ENCODE measurements at regions not wholly inside any gene's neighbourhood (a gene's known extent, or its start where the extent isn't known, plus 50 kb on each side); places are given as distances from the start of the nearest gene placed in this dataset.

DNA sequence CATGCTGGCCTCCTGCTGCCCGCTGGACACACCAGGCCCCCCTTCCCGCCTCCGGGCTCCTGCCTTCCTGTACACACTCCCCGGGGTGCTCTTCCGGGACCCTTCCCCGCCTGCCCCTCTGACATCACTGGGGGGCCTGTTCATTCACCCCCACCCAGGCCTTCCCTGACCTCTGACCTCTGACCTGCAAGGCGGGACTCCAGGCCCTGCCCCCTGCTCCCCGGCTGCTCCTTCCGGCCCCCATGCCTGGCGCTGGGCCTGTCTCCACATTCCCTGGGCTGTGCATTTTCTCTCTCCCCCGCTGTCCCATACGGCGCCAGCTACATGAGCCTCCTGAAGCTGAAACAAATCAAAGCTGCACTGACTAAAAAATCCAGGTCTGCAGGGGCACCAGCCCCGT is 71.6 kb upstream of the GATA5 start (continued):
- TF ChIP-seq ZBTB38 (CRISPR knock-in tag; IDR thresholded peaks at IDR 0.05), result 0 out of 2 replicates have a peak, but pooled peaks have one; percentile 16
- TF ChIP-seq SNAI1 (CRISPR knock-in tag; IDR thresholded peaks at IDR 0.05; ENCODE audit: borderline replicate concordance), result no peak
- TF ChIP-seq RXRB (CRISPR knock-in tag; IDR thresholded peaks at IDR 0.05; ENCODE audit: borderline replicate concordance), result peak; percentile 11; the same call in 1 of the 2 replicates
- no peak for TF ChIP-seq CHCHD3 (CRISPR knock-in tag; IDR thresholded peaks at IDR 0.05)
- no peak for TF ChIP-seq SOX6 (IDR thresholded peaks at IDR 0.05)
- no peak for TF ChIP-seq SOX6 (CRISPR knock-in tag; IDR thresholded peaks at IDR 0.05)
- TF ChIP-seq MTF1 (CRISPR knock-in tag; IDR thresholded peaks at IDR 0.05), result no peak
- TF ChIP-seq, protein P1, sequence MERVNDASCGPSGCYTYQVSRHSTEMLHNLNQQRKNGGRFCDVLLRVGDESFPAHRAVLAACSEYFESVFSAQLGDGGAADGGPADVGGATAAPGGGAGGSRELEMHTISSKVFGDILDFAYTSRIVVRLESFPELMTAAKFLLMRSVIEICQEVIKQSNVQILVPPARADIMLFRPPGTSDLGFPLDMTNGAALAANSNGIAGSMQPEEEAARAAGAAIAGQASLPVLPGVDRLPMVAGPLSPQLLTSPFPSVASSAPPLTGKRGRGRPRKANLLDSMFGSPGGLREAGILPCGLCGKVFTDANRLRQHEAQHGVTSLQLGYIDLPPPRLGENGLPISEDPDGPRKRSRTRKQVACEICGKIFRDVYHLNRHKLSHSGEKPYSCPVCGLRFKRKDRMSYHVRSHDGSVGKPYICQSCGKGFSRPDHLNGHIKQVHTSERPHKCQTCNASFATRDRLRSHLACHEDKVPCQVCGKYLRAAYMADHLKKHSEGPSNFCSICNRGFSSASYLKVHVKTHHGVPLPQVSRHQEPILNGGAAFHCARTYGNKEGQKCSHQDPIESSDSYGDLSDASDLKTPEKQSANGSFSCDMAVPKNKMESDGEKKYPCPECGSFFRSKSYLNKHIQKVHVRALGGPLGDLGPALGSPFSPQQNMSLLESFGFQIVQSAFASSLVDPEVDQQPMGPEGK (CRISPR knock-in tag; IDR thresholded peaks at IDR 0.05), result peak; percentile 76
- TF ChIP-seq FOXK2 (IDR thresholded peaks at IDR 0.05), result no peak
- peak; percentile 26; the same call in 1 of the 2 replicates for TF ChIP-seq NFKB2 (CRISPR knock-in tag; IDR thresholded peaks at IDR 0.05; ENCODE audit: borderline replicate concordance)
- TF ChIP-seq, protein P2, sequence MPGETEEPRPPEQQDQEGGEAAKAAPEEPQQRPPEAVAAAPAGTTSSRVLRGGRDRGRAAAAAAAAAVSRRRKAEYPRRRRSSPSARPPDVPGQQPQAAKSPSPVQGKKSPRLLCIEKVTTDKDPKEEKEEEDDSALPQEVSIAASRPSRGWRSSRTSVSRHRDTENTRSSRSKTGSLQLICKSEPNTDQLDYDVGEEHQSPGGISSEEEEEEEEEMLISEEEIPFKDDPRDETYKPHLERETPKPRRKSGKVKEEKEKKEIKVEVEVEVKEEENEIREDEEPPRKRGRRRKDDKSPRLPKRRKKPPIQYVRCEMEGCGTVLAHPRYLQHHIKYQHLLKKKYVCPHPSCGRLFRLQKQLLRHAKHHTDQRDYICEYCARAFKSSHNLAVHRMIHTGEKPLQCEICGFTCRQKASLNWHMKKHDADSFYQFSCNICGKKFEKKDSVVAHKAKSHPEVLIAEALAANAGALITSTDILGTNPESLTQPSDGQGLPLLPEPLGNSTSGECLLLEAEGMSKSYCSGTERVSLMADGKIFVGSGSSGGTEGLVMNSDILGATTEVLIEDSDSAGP (CRISPR knock-in tag; IDR thresholded peaks at IDR 0.05; ENCODE audit: borderline replicate concordance), result no peak
- no peak for TF ChIP-seq TRAFD1 (CRISPR knock-in tag; IDR thresholded peaks at IDR 0.05; ENCODE audit: borderline replicate concordance)
- TF ChIP-seq AHR (CRISPR knock-in tag; IDR thresholded peaks at IDR 0.05), result no peak
- 0 out of 2 replicates have a peak, but pooled peaks have one; percentile 34 for TF ChIP-seq ZNF350 (CRISPR knock-in tag; IDR thresholded peaks at IDR 0.05; ENCODE audit: borderline replicate concordance, low read depth)
- TF ChIP-seq WIZ (CRISPR knock-in tag; IDR thresholded peaks at IDR 0.05), result no peak
- no peak for TF ChIP-seq ZBTB8A (CRISPR knock-in tag; IDR thresholded peaks at IDR 0.05; ENCODE audit: borderline replicate concordance, low read depth)
- no peak for TF ChIP-seq ZNF772 (CRISPR knock-in tag; IDR thresholded peaks at IDR 0.05)
- no peak for TF ChIP-seq PRMT3 (CRISPR knock-in tag; IDR thresholded peaks at IDR 0.05; ENCODE audit: borderline replicate concordance, low read depth)
- TF ChIP-seq HNF4G (IDR thresholded peaks at IDR 0.05; ENCODE audit: borderline replicate concordance, low read depth, low read length), result no peak
- no peak for TF ChIP-seq HNF4G (CRISPR knock-in tag; IDR thresholded peaks at IDR 0.05; ENCODE audit: borderline replicate concordance, low read depth)
- no peak for TF ChIP-seq GLI4 (CRISPR knock-in tag; IDR thresholded peaks at IDR 0.05; ENCODE audit: borderline replicate concordance)
- TF ChIP-seq ZNF232 (CRISPR knock-in tag; IDR thresholded peaks at IDR 0.05; ENCODE audit: borderline replicate concordance), result no peak; the same call in 1 of the 2 replicates
- no peak for TF ChIP-seq ARNT (IDR thresholded peaks at IDR 0.05)
- TF ChIP-seq ONECUT2 (CRISPR knock-in tag; IDR thresholded peaks at IDR 0.05), result no peak
- TF ChIP-seq HNRNPK (IDR thresholded peaks at IDR 0.05; ENCODE audit: low read depth, low read length, poor library complexity, severe bottlenecking), result no peak

Measured in HepG2 (cell line).